ENCODE measurements at regions not wholly inside any gene's neighbourhood (a gene's known extent, or its start where the extent isn't known, plus 50 kb on each side); places are given as distances from the start of the nearest gene placed in this dataset.

GRCh38 chr3:18892047-18892446, 256.3 kb upstream of the KCNH8 start:
- in situ Hi-C loops (cut with HindIII; ENCODE audit: low pct_unique_long_range_greater_than_20kb, low sequenced_read_pairs), result no loop called here

GRCh38 chr3:18891641-18892040, 256.7 kb upstream of the KCNH8 start:
- no peak for DNase-seq (ENCODE audit: low read depth)
- in situ Hi-C loops (cut with HindIII; ENCODE audit: low pct_unique_long_range_greater_than_20kb, low sequenced_read_pairs), result no loop called here

More at GRCh38 chr3:18892047-18892446, 256.3 kb upstream of the KCNH8 start:
- no peak for DNase-seq (ENCODE audit: low read depth)

GRCh38 chr3:18890449-18890848, 257.9 kb upstream of the KCNH8 start:
- DNase-seq (ENCODE audit: low read depth), result no peak
- in situ Hi-C loops (cut with HindIII; ENCODE audit: low pct_unique_long_range_greater_than_20kb, low sequenced_read_pairs), result no loop called here

- DNase-seq (ENCODE audit: low read depth), result no peak
- in situ Hi-C loops (cut with HindIII; ENCODE audit: low pct_unique_long_range_greater_than_20kb, low sequenced_read_pairs), result no loop called here
Measured at GRCh38 chr3:18888819-18889218, 259.5 kb upstream of the KCNH8 start.

GRCh38 chr3:18888370-18888769, 259.9 kb upstream of the KCNH8 start:
- no peak for DNase-seq (ENCODE audit: low read depth)
- in situ Hi-C loops (cut with HindIII; ENCODE audit: low pct_unique_long_range_greater_than_20kb, low sequenced_read_pairs), result no loop called here

GRCh38 chr3:18886331-18886730, 262.0 kb upstream of the KCNH8 start:
- in situ Hi-C loops (cut with HindIII; ENCODE audit: low pct_unique_long_range_greater_than_20kb, low sequenced_read_pairs), result no loop called here
- no peak for DNase-seq (ENCODE audit: low read depth)

- in situ Hi-C loops (cut with HindIII; ENCODE audit: low pct_unique_long_range_greater_than_20kb, low sequenced_read_pairs), result no loop called here
- no peak for DNase-seq (ENCODE audit: low read depth)
Measured at GRCh38 chr3:18885612-18886011, 262.7 kb upstream of the KCNH8 start.

- no peak for DNase-seq (ENCODE audit: low read depth)
- in situ Hi-C loops (cut with HindIII; ENCODE audit: low pct_unique_long_range_greater_than_20kb, low sequenced_read_pairs), result no loop called here
Measured at GRCh38 chr3:18883571-18883970, 264.7 kb upstream of the KCNH8 start.

GRCh38 chr3:18880691-18881090, 267.6 kb upstream of the KCNH8 start:
- DNase-seq (ENCODE audit: low read depth), result no peak
- in situ Hi-C loops (cut with HindIII; ENCODE audit: low pct_unique_long_range_greater_than_20kb, low sequenced_read_pairs), result no loop called here

GRCh38 chr3:18872466-18872865, 275.8 kb upstream of the KCNH8 start:
- in situ Hi-C loops (cut with HindIII; ENCODE audit: low pct_unique_long_range_greater_than_20kb, low sequenced_read_pairs), result no loop called here
- no peak for DNase-seq (ENCODE audit: low read depth)

- in situ Hi-C loops (cut with HindIII; ENCODE audit: low pct_unique_long_range_greater_than_20kb, low sequenced_read_pairs), result no loop called here
- DNase-seq (ENCODE audit: low read depth), result no peak
Measured at GRCh38 chr3:18870642-18871041, 277.7 kb upstream of the KCNH8 start.

- DNase-seq (ENCODE audit: low read depth), result no peak
- in situ Hi-C loops (cut with HindIII; ENCODE audit: low pct_unique_long_range_greater_than_20kb, low sequenced_read_pairs), result no loop called here
Measured at GRCh38 chr3:18870074-18870640, 278.2 kb upstream of the KCNH8 start.

- in situ Hi-C loops (cut with HindIII; ENCODE audit: low pct_unique_long_range_greater_than_20kb, low sequenced_read_pairs), result no loop called here
Measured at GRCh38 chr3:18868911-18869689, 279.2 kb upstream of the KCNH8 start.

GRCh38 chr3:18866899-18867298, 281.4 kb upstream of the KCNH8 start:
- in situ Hi-C loops (cut with HindIII; ENCODE audit: low pct_unique_long_range_greater_than_20kb, low sequenced_read_pairs), result no loop called here
- no peak for DNase-seq (ENCODE audit: low read depth)

More at GRCh38 chr3:18868911-18869689, 279.2 kb upstream of the KCNH8 start:
- no peak for DNase-seq (ENCODE audit: low read depth)

- in situ Hi-C loops (cut with HindIII; ENCODE audit: low pct_unique_long_range_greater_than_20kb, low sequenced_read_pairs), result no loop called here
- DNase-seq (ENCODE audit: low read depth), result no peak
Measured at GRCh38 chr3:18864933-18865731, 283.2 kb upstream of the KCNH8 start.

- in situ Hi-C loops (cut with HindIII; ENCODE audit: low pct_unique_long_range_greater_than_20kb, low sequenced_read_pairs), result no loop called here
- DNase-seq (ENCODE audit: low read depth), result no peak
Measured at GRCh38 chr3:18862077-18862476, 286.2 kb upstream of the KCNH8 start.

GRCh38 chr3:18861137-18861536, 287.2 kb upstream of the KCNH8 start:
- in situ Hi-C loops (cut with HindIII; ENCODE audit: low pct_unique_long_range_greater_than_20kb, low sequenced_read_pairs), result no loop called here

GRCh38 chr3:18853269-18853668, 295.0 kb upstream of the KCNH8 start:
- DNase-seq (ENCODE audit: low read depth), result no peak
- in situ Hi-C loops (cut with HindIII; ENCODE audit: low pct_unique_long_range_greater_than_20kb, low sequenced_read_pairs), result no loop called here

More at GRCh38 chr3:18861137-18861536, 287.2 kb upstream of the KCNH8 start:
- no peak for DNase-seq (ENCODE audit: low read depth)

GRCh38 chr3:18847583-18848197, 300.6 kb upstream of the KCNH8 start:
- in situ Hi-C loops (cut with HindIII; ENCODE audit: low pct_unique_long_range_greater_than_20kb, low sequenced_read_pairs), result no loop called here
- DNase-seq (ENCODE audit: low read depth), result no peak
